HepG2 (cell line): ENCODE measurements at regions not wholly inside any gene's neighbourhood (a gene's known extent, or its start where the extent isn't known, plus 50 kb on each side); places are given as distances from the start of the nearest gene placed in this dataset.

Source experiments
- ATAC-seq: fragments of 200-7000 bp; cut with Tn5 transposase; 3 replicates; pipeline ENCODE4 v1.9.1; 2020; ENCODE audit warnings: mild to moderate bottlenecking, moderate library complexity
- BruUV-seq: library from RNA; stranded (reverse); fragments of 400-500 nt; replicated peaks from 2 replicates; lab custom pipeline; 2021; lab: Mats Ljungman, UMichigan
- CTCF ChIA-PET: fragments of 300-600 bp; formaldehyde crosslinking; extraction: SDS; loops from one replicate; lab custom pipeline; 2021; ENCODE audit warnings: low total read pairs, inconsistent platforms, low intra/inter-chr PET ratio; lab: Yijun Ruan, JAX
- POLR2A ChIA-PET: fragments of 350-600 bp; sonication (Branson Sonifier 250); formaldehyde crosslinking; loops from one replicate; lab custom pipeline; 2020; ENCODE audit warnings: antibody characterized with exemption, inconsistent platforms; lab: Yijun Ruan, JAX
- DNase-seq: peaks from one replicate; pipeline ENCODE4 v3.0.0-alpha.2; 2015; ENCODE audit warnings: low spot score
- FAIRE-seq: peaks from 3 replicates; lab custom pipeline; 2011; peaks lifted over from hg19 to GRCh38; lab: Jason Lieb, UNC
- H2AFZ ChIP-seq: one replicate; pipeline ENCODE4 v1.6.1; 2011; ENCODE audit warnings: low read length, inconsistent platforms
- H3K27ac ChIP-seq: fragments of 300-600 bp; 3 replicates; pipeline ENCODE4 v1.8.0; 2011; ENCODE audit warnings: mixed run types, mild to moderate bottlenecking, mixed read lengths, low read length, inconsistent platforms; ENCODE audit not compliant: insufficient read depth; ENCODE audit errors: extremely low read length
- H3K27me3 ChIP-seq, 2 experiments: fragments of 200-600 bp in 1 of 2; 2 replicates in 1 of 2; 3 replicates in 1 of 2; pipeline versions ENCODE4 v1.6.0 to v1.8.0; 2011; ENCODE audit warnings: low read length in 2 of 2, mild to moderate bottlenecking in 2 of 2, moderate library complexity in 2 of 2, inconsistent platforms in 1 of 2; ENCODE audit not compliant: insufficient read depth in 2 of 2, control insufficient read depth in 1 of 2
- H3K36me3 ChIP-seq, 2 experiments: fragments of 200-600 bp in 1 of 2; replicated peaks in 1 of 2; 2 replicates in 1 of 2; 3 replicates in 1 of 2; pipeline versions ENCODE4 v1.5.1 to v1.8.0; 2011; ENCODE audit warnings: low read length in 2 of 2, inconsistent platforms in 1 of 2; ENCODE audit not compliant: insufficient read depth in 2 of 2, control insufficient read depth in 1 of 2
- H3K4me1 ChIP-seq: 2 replicates; pipeline ENCODE4 v1.5.1; 2012; ENCODE audit warnings: low read length, inconsistent platforms; ENCODE audit not compliant: insufficient read depth
- H3K4me2 ChIP-seq: 2 replicates; pipeline ENCODE4 v1.6.0; 2011; ENCODE audit warnings: low read depth, low read length, inconsistent platforms
- H3K4me3 ChIP-seq, 3 experiments: fragments of 200-600 bp in 1 of 3; sonication (generic), shearing (Covaris generic) in 1 of 3; replicated peaks in 1 of 3; 2 replicates each; pipeline ENCODE4 v1.5.1; 2011 to 2016; ENCODE audit warnings: low read length in 3 of 3, inconsistent platforms in 2 of 3, low read depth in 2 of 3, mild to moderate bottlenecking in 2 of 3, control low read depth in 1 of 3, mixed read lengths in 1 of 3; ENCODE audit not compliant: insufficient read depth in 1 of 3
- H3K79me2 ChIP-seq: one replicate; pipeline ENCODE4 v1.6.1; 2011; ENCODE audit warnings: low read length, inconsistent platforms; ENCODE audit not compliant: insufficient read depth
- H3K9ac ChIP-seq: 2 replicates; pipeline ENCODE4 v1.6.0; 2011; ENCODE audit warnings: mild to moderate bottlenecking, low read depth, low read length, inconsistent platforms; ENCODE audit not compliant: insufficient read depth
- H3K9me3 ChIP-seq: 2 replicates; pipeline ENCODE4 v1.5.1; 2012; ENCODE audit warnings: mild to moderate bottlenecking, low read length
- H4K20me1 ChIP-seq: 2 replicates; pipeline ENCODE4 v1.6.0; 2011; ENCODE audit warnings: inconsistent platforms, mild to moderate bottlenecking, low read length, moderate library complexity; ENCODE audit not compliant: insufficient read depth
- ARNT ChIP-seq: fragments of 450-650 bp; IDR thresholded peaks from 2 replicates; pipeline ENCODE4 v1.6.1; 2017
- GATAD2A ChIP-seq: IDR thresholded peaks from 2 replicates; pipeline ENCODE4 v1.6.1; 2016
- IRF9 ChIP-seq: sonication (generic); formaldehyde crosslinking; IDR thresholded peaks from 2 replicates; pipeline ENCODE4 v1.8.0; 2022; ENCODE audit warnings: missing genetic modification reagents, mild to moderate bottlenecking, borderline replicate concordance
- MZF1 ChIP-seq: sonication (generic); formaldehyde crosslinking; IDR thresholded peaks from 2 replicates; pipeline ENCODE4 v1.8.1; 2023; ENCODE audit warnings: mild to moderate bottlenecking, missing genetic modification reagents, borderline replicate concordance
- PHB2 ChIP-seq: fragments of 450-650 bp; IDR thresholded peaks from 2 replicates; pipeline ENCODE4 v1.6.1; 2018; ENCODE audit not compliant: partially characterized antibody
- PHF21A ChIP-seq: sonication (generic); formaldehyde crosslinking; IDR thresholded peaks from 2 replicates; pipeline ENCODE4 v1.5.0; 2020; ENCODE audit warnings: mild to moderate bottlenecking, missing genetic modification reagents
- POLR2AphosphoS2 ChIP-seq: IDR thresholded peaks from 2 replicates; pipeline ENCODE4 v1.6.1; 2011; ENCODE audit warnings: low read depth, low read length, improper control_type of control experiment
- SNAPC4 ChIP-seq: sonication (generic); formaldehyde crosslinking; IDR thresholded peaks from 2 replicates; pipeline ENCODE4 v1.4.0; 2020; ENCODE audit warnings: mild to moderate bottlenecking, missing genetic modification reagents
- U2AF2 ChIP-seq: fragments of 200-400 bp; formaldehyde crosslinking; IDR thresholded peaks from 2 replicates; pipeline ENCODE4 v1.6.1; 2017; ENCODE audit warnings: low read depth, mild to moderate bottlenecking, low read length
- ZNF331 ChIP-seq: sonication (generic); formaldehyde crosslinking; IDR thresholded peaks from 2 replicates; pipeline ENCODE4 v1.4.0; 2020; ENCODE audit warnings: missing genetic modification reagents
- ZNF503 ChIP-seq: sonication (generic); formaldehyde crosslinking; IDR thresholded peaks from 2 replicates; pipeline ENCODE4 v1.4.0; 2020; ENCODE audit warnings: missing genetic modification reagents
- ZSCAN22 ChIP-seq: sonication (generic); formaldehyde crosslinking; IDR thresholded peaks from 2 replicates; pipeline ENCODE4 v1.4.0; 2020; ENCODE audit warnings: mild to moderate bottlenecking, missing genetic modification reagents
- WGBS: methylation state at CpG from one replicate; pipeline ENCODE4 v1.1.6; 2017; ENCODE audit warnings: low lambda C conversion rate; 5-methylcytosine and 5-hydroxymethylcytosine counted together
- in situ Hi-C: cut with HindIII; loops from 2 replicates; pipeline ENCODE4 v1.10.0; 2017; ENCODE audit warnings: low pct_unique_long_range_greater_than_20kb; ENCODE audit not compliant: extremely low pct_ligation_motif_present
- intact Hi-C: fragments of 100-400 bp; cut with micrococcal nuclease; formaldehyde crosslinking; loops from one replicate; pipeline ENCODE4 v1.10.0; 2022; ENCODE audit not compliant: unreplicated experiment

GRCh38 chr13:26954976-26955375, 194.4 kb upstream of the GPR12 start:
- in situ Hi-C loops = loop anchor here (25.0 kb wide), 1 partner anchor 1007 kb away; the partner anchor contains the start of gene CDX2
- Histone ChIP-seq H3K4me3 (no peak overlapping the region), H3K9ac (no peak overlapping the region), H3K9me3 (no peaks in the 10 kb centered on the region), H3K79me2 (no peaks in the 10 kb centered on the region), H3K36me3 (no peaks in the 10 kb centered on the region), H2AFZ (no peak overlapping the region), H3K27ac (no peak overlapping the region), H4K20me1 (no peaks in the 10 kb centered on the region), H3K4me1 (peaks cover 87% of the 10 kb centered on the region), H3K4me2 (no peak overlapping the region), H3K27me3 (no peaks in the 10 kb centered on the region)
- FAIRE-seq = no peak
- ATAC-seq = no peak
- POLR2A ChIA-PET = no interaction called here
- no peak for TF ChIP-seq ZNF503
- TF ChIP-seq GATAD2A (CRISPR knock-in tag) = no peak
- TF ChIP-seq ARNT = no peak
- TF ChIP-seq ZSCAN22 (CRISPR knock-in tag) = no peak
- TF ChIP-seq MZF1 = no peak
- no peak for TF ChIP-seq U2AF2
- no peak for TF ChIP-seq IRF9 (CRISPR knock-in tag)
- no peak for TF ChIP-seq PHB2
- no peak for TF ChIP-seq SNAPC4
- no peak for TF ChIP-seq ZNF331
- TF ChIP-seq POLR2AphosphoS2 = no peak
- TF ChIP-seq PHF21A (CRISPR knock-in tag) = no peak
- no TSS peak for BruUV-seq
- WGBS = 91% methylated on average over 4 of the region's 4 CpGs
- intact Hi-C loops = no loop called here
- DNase-seq = no peak
- CTCF ChIA-PET = no interaction called here
